DMS79 treated with DMSO at 0.1 percent for 48 hours (cell line): ENCODE measurements at regions not wholly inside any gene's neighbourhood (a gene's known extent, or its start where the extent isn't known, plus 50 kb on each side); places are given as distances from the start of the nearest gene placed in this dataset.

ENCODE experiments used
- DNase-seq: peaks from one replicate; lab custom pipeline; 2025; lab: John Stamatoyannopoulos, UW

DNA sequence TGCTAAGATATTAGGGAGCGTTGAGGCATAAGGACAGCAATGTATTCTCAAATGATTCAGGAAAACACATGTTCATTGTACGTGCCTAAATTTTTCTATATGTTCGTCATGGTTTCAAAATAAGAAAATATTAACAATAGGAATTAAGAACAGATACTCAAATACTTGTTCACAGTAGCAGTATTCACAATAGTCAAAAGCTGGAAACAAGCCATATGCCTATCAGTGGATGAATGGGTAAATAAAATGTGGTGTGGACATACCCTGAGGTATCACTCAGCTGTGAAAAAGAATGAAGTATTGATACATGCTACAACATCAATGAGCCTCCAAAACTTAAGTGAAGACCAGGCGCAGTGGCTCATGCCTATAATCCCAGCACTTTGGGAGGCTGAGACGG is 84.7 kb upstream of the PTER start:
- no peak for DNase-seq

DNA sequence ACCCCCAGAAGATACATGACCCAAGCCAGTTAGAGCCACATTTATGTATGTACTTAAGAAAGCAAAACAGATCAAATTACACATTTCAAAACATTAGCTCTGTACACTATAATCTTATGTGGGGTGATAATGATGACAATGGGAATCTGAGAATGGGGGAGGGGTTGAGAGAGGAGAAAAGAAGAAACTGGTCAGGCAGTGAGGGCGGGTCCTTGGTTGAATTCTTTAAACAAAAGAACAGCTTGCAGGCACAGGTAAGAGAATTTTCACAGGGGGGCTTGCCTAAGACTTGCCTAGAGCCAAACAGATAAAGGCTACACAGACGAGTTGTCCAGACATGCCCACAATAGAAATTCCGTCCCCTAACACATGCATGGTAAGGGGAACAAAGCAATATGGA is 76.8 kb upstream of the PTER start:
- DNase-seq: no peak

DNA sequence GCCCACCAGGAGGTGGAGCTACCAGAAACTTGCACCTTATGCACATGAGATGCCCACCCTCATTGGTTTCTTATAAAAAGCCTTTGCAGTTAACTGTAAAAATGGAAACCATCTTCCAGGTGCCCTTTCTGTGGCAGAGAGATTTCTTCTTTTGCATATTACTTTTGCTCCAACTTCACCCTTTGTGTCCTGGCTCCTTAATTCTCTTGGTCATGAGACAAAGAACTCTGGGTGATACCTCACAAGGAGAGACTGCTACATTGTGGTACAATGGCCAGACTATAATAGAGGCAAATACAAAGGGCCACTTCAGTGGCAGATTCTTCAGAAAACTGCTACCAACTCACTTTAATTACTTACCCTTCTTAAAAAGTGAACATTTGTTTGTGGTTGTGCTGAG is 76.4 kb upstream of the PTER start:
- DNase-seq: no peak

DNA sequence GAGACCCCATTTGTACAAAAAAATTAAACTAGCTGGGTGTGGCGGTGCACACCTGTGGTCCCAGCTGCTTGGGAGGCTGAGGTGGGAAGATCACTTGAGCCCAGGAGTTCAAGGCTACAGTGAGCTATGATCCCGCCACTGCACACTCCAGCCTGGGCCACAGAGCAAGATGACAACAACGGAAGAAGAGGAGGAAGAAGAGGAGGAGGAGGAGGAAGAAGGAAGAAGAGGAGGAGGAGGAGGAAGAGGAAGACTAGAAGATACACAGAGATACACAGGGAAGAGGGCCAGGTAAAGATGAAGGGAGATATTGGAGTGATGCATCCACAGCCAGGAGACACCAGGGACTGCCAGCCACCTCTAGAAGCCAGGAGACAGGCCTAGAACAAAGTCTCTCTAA is 75.7 kb upstream of the PTER start:
- DNase-seq: no peak

DNA sequence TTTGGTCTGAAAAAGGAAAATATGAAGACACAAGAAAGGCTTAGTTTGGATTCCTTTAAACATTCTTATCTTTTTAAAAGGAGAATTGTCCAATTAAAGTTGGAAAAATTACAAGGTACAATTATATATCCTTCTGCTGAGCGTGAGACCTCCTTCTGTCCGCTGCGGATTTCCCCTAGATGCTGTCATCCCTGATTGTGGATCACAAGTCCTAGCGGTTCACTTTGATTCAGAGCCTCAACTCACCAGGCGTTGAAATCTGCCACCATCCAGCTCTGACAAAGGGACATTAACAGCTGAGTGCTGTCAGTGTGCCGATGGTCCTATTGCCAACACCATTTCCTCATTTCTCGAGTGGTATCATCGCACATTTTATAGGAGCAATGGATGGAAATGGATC is 73.1 kb upstream of the PTER start:
- DNase-seq: no peak

DNA sequence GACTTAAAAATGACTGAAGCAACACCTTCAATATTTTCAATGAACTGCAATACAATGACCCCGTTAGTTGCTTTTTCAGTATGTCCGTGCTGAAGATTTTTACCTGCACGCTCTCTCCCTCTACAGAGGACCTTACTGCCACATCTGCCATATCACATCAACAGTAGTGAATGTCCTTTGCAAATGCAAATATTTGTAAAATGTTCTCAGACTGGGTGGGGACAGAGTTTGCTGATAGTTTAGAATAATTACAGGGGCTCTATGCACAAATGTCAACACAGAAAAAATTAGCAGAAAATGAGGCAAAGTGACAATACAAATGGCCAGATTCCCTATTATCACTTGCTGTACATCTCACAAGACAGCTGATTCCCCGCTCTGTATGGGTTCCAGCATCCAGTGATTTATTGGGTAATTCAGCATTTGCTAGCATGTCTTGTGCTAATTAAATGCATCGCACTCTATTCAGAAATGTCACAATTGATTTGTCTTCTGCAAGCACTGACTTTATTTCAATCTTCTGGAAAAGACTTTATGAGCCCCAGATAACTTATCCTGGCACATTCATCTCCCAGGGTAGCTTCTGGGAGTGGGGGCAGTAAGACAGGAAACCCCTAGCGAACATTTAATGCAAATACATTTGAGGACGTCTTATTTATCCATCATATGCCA is 69.1 kb upstream of the PTER start:
- no peak for DNase-seq

DNA sequence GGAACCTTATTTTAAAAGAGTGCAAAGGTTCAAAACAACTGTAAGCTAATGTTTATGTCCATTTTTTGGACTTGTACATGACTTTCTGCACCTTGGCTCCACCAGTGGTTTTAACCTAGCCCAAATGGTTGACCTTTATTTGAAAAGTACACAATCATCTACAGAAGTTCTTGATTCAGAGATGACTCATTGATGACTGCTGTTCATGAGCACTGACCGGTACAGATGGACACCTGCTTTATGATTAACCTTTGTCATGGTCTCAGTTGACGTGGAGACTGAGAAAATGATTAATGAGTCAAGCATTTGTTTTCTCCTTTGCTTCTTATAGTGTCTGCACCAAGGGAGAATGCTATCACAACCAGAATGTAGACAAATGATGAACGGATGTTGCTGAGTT is 55.7 kb upstream of the PTER start:
- no peak for DNase-seq

DNA sequence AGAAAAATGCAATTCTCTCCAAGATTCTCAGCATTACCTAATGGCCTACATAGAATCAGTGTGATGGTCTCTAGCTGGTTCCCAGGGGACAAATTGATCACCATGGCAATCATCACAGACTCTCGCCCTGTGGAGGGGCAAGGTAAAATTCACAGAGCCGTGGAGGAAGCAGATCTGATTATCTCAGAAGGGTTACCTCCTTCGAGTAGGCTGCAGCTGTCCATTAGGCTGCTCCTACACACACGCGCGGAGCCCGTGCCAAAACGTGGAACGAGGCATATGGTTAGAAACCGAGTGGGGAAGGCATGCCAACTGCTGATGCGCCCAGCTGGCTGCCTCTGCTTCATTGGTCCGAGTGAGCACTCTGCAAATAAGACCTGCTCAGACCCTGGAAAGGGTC is 52.8 kb upstream of the PTER start:
- DNase-seq: no peak

DNA sequence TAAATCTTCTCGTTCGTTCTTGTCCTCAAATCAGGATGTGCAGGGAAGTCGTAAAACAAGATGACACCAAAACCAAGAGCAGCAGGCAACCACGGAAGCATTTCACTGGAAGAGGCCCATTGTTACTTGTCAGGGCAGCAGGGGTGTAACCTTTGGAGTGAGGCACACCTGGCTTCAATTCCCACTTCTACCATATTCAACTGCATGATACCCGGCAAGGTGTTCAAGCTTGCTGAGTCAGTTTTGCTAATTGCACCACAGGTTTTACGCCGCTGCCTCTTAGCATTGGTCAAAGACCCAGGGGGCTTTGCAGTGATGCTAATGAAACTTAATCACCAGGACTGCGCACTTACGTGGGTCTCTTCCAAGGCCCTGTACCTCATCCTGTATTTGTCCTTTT is 50.0 kb upstream of the PTER start:
- peak; percentile 4 for DNase-seq
